Astrocyte (in vitro differentiated cells and primary cell): ENCODE measurements at regions not wholly inside any gene's neighbourhood (a gene's known extent, or its start where the extent isn't known, plus 50 kb on each side); places are given as distances from the start of the nearest gene placed in this dataset.
"Not testable (repeated sequence)": the region's sequence is repeated elsewhere in the genome, so short reads cannot be mapped to it uniquely, and the experiment has no call there.

Experiments
- CTCF ChIP-seq: IDR thresholded peaks from 2 replicates; pipeline ENCODE4 v1.5.1; 2011; ENCODE audit warnings: low read depth, mild to moderate bottlenecking, inconsistent platforms, low read length, moderate library complexity; ENCODE audit not compliant: insufficient read depth
- EZH2 ChIP-seq: IDR thresholded peaks from 2 replicates; pipeline ENCODE4 v1.6.1; 2012; ENCODE audit warnings: mild to moderate bottlenecking, low read length, inconsistent platforms; ENCODE audit not compliant: insufficient read depth

- not testable (repeated sequence) for TF ChIP-seq CTCF, EZH2
Measured at GRCh38 chr6:832804-833203, 139.9 kb upstream of the EXOC2 start.
